Erythroblast (primary cell): ENCODE measurements at regions not wholly inside any gene's neighbourhood (a gene's known extent, or its start where the extent isn't known, plus 50 kb on each side); places are given as distances from the start of the nearest gene placed in this dataset.

ENCODE experiments used
- DNase-seq, 2 experiments: peaks; one replicate each; lab custom pipeline; 2025; lab: John Stamatoyannopoulos, UW
- GATA1 ChIP-seq: IDR thresholded peaks from 2 replicates; pipeline ENCODE4 v1.6.1; 2011; ENCODE audit warnings: low read depth, mild to moderate bottlenecking, control low read depth, low read length, moderate library complexity
- POLR2A ChIP-seq: IDR thresholded peaks from 2 replicates; pipeline ENCODE4 v1.6.1; 2011; ENCODE audit warnings: mild to moderate bottlenecking, low read length

DNA sequence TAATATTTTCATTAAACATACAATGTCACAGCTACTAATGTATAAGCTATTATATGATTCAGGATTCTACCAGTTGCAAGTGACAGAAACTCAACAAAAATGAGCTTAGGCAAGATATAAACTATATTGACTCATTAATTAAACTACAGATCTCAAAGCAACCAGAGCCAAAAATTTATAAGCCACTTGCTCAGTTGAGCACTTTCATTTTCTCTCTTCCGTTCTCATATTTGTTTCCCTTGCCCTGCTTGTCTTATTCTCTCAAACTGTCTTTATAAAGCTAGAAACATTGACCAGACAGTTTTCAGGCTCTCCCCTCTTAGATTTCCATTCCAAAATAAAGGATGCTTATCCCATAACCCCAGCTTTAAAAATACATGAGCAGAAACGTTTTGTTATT is 60.2 kb upstream of the DGKB start:
- no peak for TF ChIP-seq POLR2A
- TF ChIP-seq GATA1, result no peak

DNA sequence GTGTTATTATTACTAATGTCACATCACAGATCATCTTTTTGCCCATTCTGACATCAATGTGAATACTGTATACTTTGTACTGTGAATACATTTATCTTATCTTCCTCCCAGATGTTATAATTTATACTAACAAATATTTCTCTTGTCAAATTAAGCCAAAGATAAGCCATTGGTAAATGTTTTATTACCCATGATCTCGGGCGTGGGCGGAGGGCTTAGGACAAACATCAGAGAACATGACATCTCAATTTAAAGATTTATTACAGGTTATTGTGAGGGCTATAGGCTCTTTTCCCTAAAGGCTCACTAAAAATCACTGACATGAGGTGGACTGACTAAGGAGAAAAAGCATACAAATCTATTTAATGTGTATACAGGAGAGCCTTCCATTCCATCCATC is 58.2 kb upstream of the DGKB start:
- DNase-seq, result no peak
- TF ChIP-seq GATA1, result no peak
- no peak for TF ChIP-seq POLR2A

More for the DNA sequence above, 60.2 kb upstream of the DGKB start:
- no peak for DNase-seq

DNA sequence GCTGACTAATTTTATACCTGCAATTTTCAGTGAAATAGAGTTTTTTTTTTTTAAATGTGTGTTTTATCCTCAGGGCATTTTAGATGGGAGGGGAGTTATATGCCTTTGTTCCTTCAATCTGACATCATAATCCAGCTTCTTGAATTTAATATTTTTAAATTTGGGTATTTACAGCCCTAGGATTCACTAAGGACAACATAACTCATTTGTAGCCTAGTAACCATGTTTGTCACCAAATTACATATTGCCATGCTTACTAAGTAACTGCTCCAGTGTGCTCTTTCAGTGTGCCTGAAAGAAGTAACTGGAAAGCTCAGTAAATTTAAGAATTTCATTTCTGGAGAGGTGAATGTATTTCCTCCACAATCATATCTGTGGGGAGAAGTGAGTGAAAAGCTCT is 56.8 kb upstream of the DGKB start:
- TF ChIP-seq POLR2A (no peak), GATA1 (no peak)

DNA sequence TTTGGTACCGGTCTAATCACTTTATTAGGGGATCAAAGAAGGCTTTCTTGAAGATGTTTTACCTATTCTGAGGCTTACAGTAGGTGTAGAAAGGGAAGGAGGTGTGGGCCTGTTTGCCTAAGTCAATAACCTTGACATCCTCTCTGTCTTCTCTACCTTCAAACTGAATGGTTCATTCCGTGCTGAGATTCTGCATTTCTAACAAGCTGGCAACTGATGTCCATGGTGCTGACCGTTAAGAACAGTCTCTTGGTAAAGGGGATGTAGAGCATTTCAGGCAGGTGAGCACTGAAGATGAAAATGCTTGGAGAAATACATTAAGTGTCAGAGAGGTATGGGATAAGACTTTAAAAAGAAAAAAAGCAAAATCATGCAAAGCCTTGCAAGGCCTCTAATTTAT is 51.5 kb upstream of the DGKB start:
- TF ChIP-seq POLR2A (no peak), GATA1 (no peak)
- no peak for DNase-seq

More for the DNA sequence above, 56.8 kb upstream of the DGKB start:
- DNase-seq, result no peak
